DND-41 (cell line): ENCODE measurements at regions not wholly inside any gene's neighbourhood (a gene's known extent, or its start where the extent isn't known, plus 50 kb on each side); places are given as distances from the start of the nearest gene placed in this dataset.

Experiments
- ATAC-seq: fragments of 200-7000 bp; cut with Tn5 transposase; 3 replicates; pipeline ENCODE4 v1.9.1; 2021; ENCODE audit warnings: low read depth; ENCODE audit not compliant: insufficient read depth
- DNase-seq: peaks from one replicate; pipeline ENCODE4 v3.0.0-alpha.2; 2020
- H2AFZ ChIP-seq: 2 replicates; pipeline ENCODE4 v1.6.0; 2012; ENCODE audit warnings: low read depth, low read length
- H3K27ac ChIP-seq: 2 replicates; pipeline ENCODE4 v1.5.1; 2012; ENCODE audit warnings: low read length, inconsistent platforms
- H3K27me3 ChIP-seq: fragments of 200-600 bp; sonication (generic); 2 replicates; pipeline ENCODE4 v1.6.0; 2012; ENCODE audit warnings: low read length, mild to moderate bottlenecking, inconsistent platforms; ENCODE audit not compliant: insufficient read depth, poor library complexity
- H3K36me3 ChIP-seq: 2 replicates; pipeline ENCODE4 v1.5.1; 2012; ENCODE audit warnings: low read length, inconsistent platforms; ENCODE audit not compliant: insufficient read depth
- H3K4me1 ChIP-seq: 2 replicates; pipeline ENCODE4 v1.5.1; 2012; ENCODE audit warnings: mild to moderate bottlenecking, low read length; ENCODE audit not compliant: insufficient read depth
- H3K4me2 ChIP-seq: 2 replicates; pipeline ENCODE4 v1.6.0; 2012; ENCODE audit warnings: mild to moderate bottlenecking, moderate library complexity, low read length, inconsistent platforms; ENCODE audit not compliant: insufficient read depth
- H3K4me3 ChIP-seq, 2 experiments: fragments of 200-600 bp in 1 of 2; shearing (Covaris generic) in 1 of 2; 2 replicates each; pipeline ENCODE4 v1.5.1; 2012 to 2016; ENCODE audit warnings: inconsistent platforms in 2 of 2, low read length in 2 of 2, mild to moderate bottlenecking in 2 of 2, low read depth in 1 of 2, moderate library complexity in 1 of 2
- H3K79me2 ChIP-seq: 2 replicates; pipeline ENCODE4 v1.6.0; 2012; ENCODE audit warnings: low read length, inconsistent platforms; ENCODE audit not compliant: insufficient read depth
- H3K9ac ChIP-seq: 2 replicates; pipeline ENCODE4 v1.6.0; 2012; ENCODE audit warnings: low read depth, mild to moderate bottlenecking, inconsistent platforms, low read length, moderate library complexity
- H3K9me3 ChIP-seq: 2 replicates; pipeline ENCODE4 v1.5.1; 2012; ENCODE audit warnings: low read length, moderate library complexity, mild to moderate bottlenecking, inconsistent platforms; ENCODE audit not compliant: insufficient read depth, severe bottlenecking
- H4K20me1 ChIP-seq: 2 replicates; pipeline ENCODE4 v1.6.0; 2012; ENCODE audit warnings: low read length; ENCODE audit not compliant: insufficient read depth
- CTCF ChIP-seq: IDR thresholded peaks from 2 replicates; pipeline ENCODE4 v1.5.1; 2012; ENCODE audit warnings: borderline replicate concordance, low read length, moderate library complexity, mild to moderate bottlenecking; ENCODE audit not compliant: poor library complexity, severe bottlenecking; ENCODE audit errors: extremely low read depth
- EZH2 ChIP-seq: IDR thresholded peaks from 3 replicates; pipeline ENCODE4 v1.6.1; 2012; ENCODE audit warnings: borderline replicate concordance, low read depth, mild to moderate bottlenecking, moderate library complexity, low read length, inconsistent platforms; ENCODE audit not compliant: severe bottlenecking

- H3K4me3 ChIP-seq = no peak overlapping the region
- ATAC-seq (no peak), DNase-seq (no peak)
- H3K9ac ChIP-seq = no peak overlapping the region
- H4K20me1 ChIP-seq = no peaks in the 10 kb centered on the region
- H2AFZ ChIP-seq = no peak overlapping the region
- no peak overlapping the region for H3K4me2 ChIP-seq
- no peak overlapping the region for H3K27ac ChIP-seq
- peaks cover 5% of the 10 kb centered on the region for H3K27me3 ChIP-seq
- TF ChIP-seq CTCF (no peak), EZH2 (no peak)
- H3K36me3 ChIP-seq = no peaks in the 10 kb centered on the region
- H3K79me2 ChIP-seq = no peaks in the 10 kb centered on the region
- H3K4me1 ChIP-seq = no peaks in the 10 kb centered on the region
- no peaks in the 10 kb centered on the region for H3K9me3 ChIP-seq
Measured at GRCh38 chr15:62964251-62964650, 78.3 kb upstream of the TPM1 start.

- no peaks in the 10 kb centered on the region for H4K20me1 ChIP-seq
- no peak for ATAC-seq
- TF ChIP-seq CTCF (no peak), EZH2 (no peak)
- no peaks in the 10 kb centered on the region for H3K36me3 ChIP-seq
- H3K79me2 ChIP-seq = no peaks in the 10 kb centered on the region
- H2AFZ ChIP-seq = no peak overlapping the region
- no peak overlapping the region for H3K4me2 ChIP-seq
- H3K27ac ChIP-seq = no peak overlapping the region
- peaks cover 5% of the 10 kb centered on the region for H3K27me3 ChIP-seq
- no peaks in the 10 kb centered on the region for H3K4me1 ChIP-seq
- H3K9me3 ChIP-seq = no peaks in the 10 kb centered on the region
- H3K9ac ChIP-seq = no peak overlapping the region
- no peak for DNase-seq
- no peak overlapping the region for H3K4me3 ChIP-seq
Measured at GRCh38 chr15:62966294-62967078, 76.1 kb upstream of the TPM1 start.

GRCh38 chr15:62968699-62969098 lies 73.8 kb upstream of the TPM1 start:
- no peak overlapping the region for H3K4me2 ChIP-seq
- H3K9ac ChIP-seq = no peak overlapping the region
- no peaks in the 10 kb centered on the region for H4K20me1 ChIP-seq
- H3K79me2 ChIP-seq = no peaks in the 10 kb centered on the region
- H3K4me3 ChIP-seq = no peak overlapping the region
- TF ChIP-seq CTCF (no peak), EZH2 (no peak)
- H3K9me3 ChIP-seq = no peaks in the 10 kb centered on the region
- H3K36me3 ChIP-seq = no peaks in the 10 kb centered on the region
- DNase-seq (no peak), ATAC-seq (no peak)
- H3K4me1 ChIP-seq = no peaks in the 10 kb centered on the region
- no peak overlapping the region for H2AFZ ChIP-seq
- H3K27ac ChIP-seq = no peak overlapping the region
- H3K27me3 ChIP-seq = peaks cover 5% of the 10 kb centered on the region
